ENCODE measurements at regions not wholly inside any gene's neighbourhood (a gene's known extent, or its start where the extent isn't known, plus 50 kb on each side); places are given as distances from the start of the nearest gene placed in this dataset.

GRCh38 chr2:235232449-235233433 lies 261.1 kb upstream of the AGAP1 start:
- Mint-ChIP-seq H3K36me3 (ENCODE audit: low read depth) (no peaks in the 10 kb centered on the region), H3K27me3 (ENCODE audit: low read depth) (peaks cover 10% of the 10 kb centered on the region), H3K4me3 (no peak overlapping the region), H3K27ac (no peak overlapping the region), H3K9me3 (no peaks in the 10 kb centered on the region), H3K4me1 (ENCODE audit: low read depth) (peaks cover 4% of the 10 kb centered on the region)
- DNase-seq = no peak
- CTCF ChIA-PET = no interaction called here
- intact Hi-C loops (cut with micrococcal nuclease) = no loop called here

GRCh38 chr2:235234736-235235135 lies 259.1 kb upstream of the AGAP1 start:
- Mint-ChIP-seq H3K27me3 (ENCODE audit: low read depth) (peaks cover 8% of the 10 kb centered on the region), H3K9me3 (no peaks in the 10 kb centered on the region), H3K27ac (no peak overlapping the region), H3K4me1 (ENCODE audit: low read depth) (peaks cover 4% of the 10 kb centered on the region), H3K4me3 (no peak overlapping the region), H3K36me3 (ENCODE audit: low read depth) (no peaks in the 10 kb centered on the region)
- no peak for DNase-seq
- intact Hi-C loops (cut with micrococcal nuclease) = no loop called here
- CTCF ChIA-PET = interaction anchor here (0.6 kb wide), 1 partner anchor 15 kb away, joined by 3 read pairs; no protein-coding TSS in a partner anchor

- intact Hi-C loops (cut with micrococcal nuclease) = no loop called here
- H3K36me3 Mint-ChIP-seq (ENCODE audit: low read depth) = no peaks in the 10 kb centered on the region
- no peaks in the 10 kb centered on the region for H3K9me3 Mint-ChIP-seq
- H3K4me3 Mint-ChIP-seq = no peak overlapping the region
- H3K27me3 Mint-ChIP-seq (ENCODE audit: low read depth) = peaks cover 5% of the 10 kb centered on the region
- no peak for DNase-seq
- peaks cover 4% of the 10 kb centered on the region for H3K4me1 Mint-ChIP-seq (ENCODE audit: low read depth)
- H3K27ac Mint-ChIP-seq = no peak overlapping the region
- CTCF ChIA-PET = no interaction called here
Observed at GRCh38 chr2:235235977-235236767, 257.7 kb upstream of the AGAP1 start.

- CTCF ChIA-PET = interaction anchor here (0.5 kb wide), 1 partner anchor 174 kb away, joined by 3 read pairs; no protein-coding TSS in a partner anchor
- Mint-ChIP-seq H3K36me3 (ENCODE audit: low read depth) (no peaks in the 10 kb centered on the region), H3K27me3 (ENCODE audit: low read depth) (peaks cover 9% of the 10 kb centered on the region), H3K4me3 (no peak overlapping the region), H3K27ac (no peak overlapping the region), H3K4me1 (ENCODE audit: low read depth) (peaks cover 4% of the 10 kb centered on the region), H3K9me3 (no peaks in the 10 kb centered on the region)
- intact Hi-C loops (cut with micrococcal nuclease) = no loop called here
- no peak for DNase-seq
Observed at GRCh38 chr2:235238537-235238936, 255.3 kb upstream of the AGAP1 start.

GRCh38 chr2:235240574-235240973 lies 253.3 kb upstream of the AGAP1 start:
- Mint-ChIP-seq H3K27ac (no peak overlapping the region), H3K9me3 (no peaks in the 10 kb centered on the region), H3K4me3 (no peak overlapping the region), H3K36me3 (ENCODE audit: low read depth) (no peaks in the 10 kb centered on the region), H3K27me3 (ENCODE audit: low read depth) (peaks cover 12% of the 10 kb centered on the region), H3K4me1 (ENCODE audit: low read depth) (peaks cover 4% of the 10 kb centered on the region)
- CTCF ChIA-PET = no interaction called here
- intact Hi-C loops (cut with micrococcal nuclease) = no loop called here
- DNase-seq = no peak

GRCh38 chr2:235244255-235245220 lies 249.3 kb upstream of the AGAP1 start:
- Mint-ChIP-seq H3K4me1 (ENCODE audit: low read depth) (no peaks in the 10 kb centered on the region), H3K27me3 (ENCODE audit: low read depth) (peaks cover 23% of the 10 kb centered on the region), H3K4me3 (no peak overlapping the region), H3K27ac (no peak overlapping the region), H3K9me3 (no peaks in the 10 kb centered on the region), H3K36me3 (ENCODE audit: low read depth) (no peaks in the 10 kb centered on the region)
- CTCF ChIA-PET = no interaction called here
- intact Hi-C loops (cut with micrococcal nuclease) = no loop called here
- DNase-seq = no peak

- CTCF ChIA-PET = no interaction called here
- H3K9me3 Mint-ChIP-seq = no peaks in the 10 kb centered on the region
- H3K27ac Mint-ChIP-seq = no peak overlapping the region
- intact Hi-C loops (cut with micrococcal nuclease) = no loop called here
- no peaks in the 10 kb centered on the region for H3K4me1 Mint-ChIP-seq (ENCODE audit: low read depth)
- H3K4me3 Mint-ChIP-seq = no peak overlapping the region
- H3K27me3 Mint-ChIP-seq (ENCODE audit: low read depth) = peaks cover 26% of the 10 kb centered on the region
- no peak for DNase-seq
- H3K36me3 Mint-ChIP-seq (ENCODE audit: low read depth) = no peaks in the 10 kb centered on the region
Observed at GRCh38 chr2:235247001-235247400, 246.8 kb upstream of the AGAP1 start.

- CTCF ChIA-PET = no interaction called here
Observed at GRCh38 chr2:235255693-235256092, 238.2 kb upstream of the AGAP1 start.

GRCh38 chr2:235257590-235257989 lies 236.3 kb upstream of the AGAP1 start:
- Mint-ChIP-seq H3K9me3 (no peaks in the 10 kb centered on the region), H3K27me3 (ENCODE audit: low read depth) (peaks cover 17% of the 10 kb centered on the region), H3K36me3 (ENCODE audit: low read depth) (no peaks in the 10 kb centered on the region), H3K27ac (no peak overlapping the region), H3K4me3 (no peak overlapping the region), H3K4me1 (ENCODE audit: low read depth) (no peaks in the 10 kb centered on the region)
- intact Hi-C loops (cut with micrococcal nuclease) = no loop called here
- CTCF ChIA-PET = interaction anchor here (0.6 kb wide), 1 partner anchor 670 kb away, joined by 3 read pairs; no protein-coding TSS in a partner anchor
- no peak for DNase-seq

More at GRCh38 chr2:235255693-235256092, 238.2 kb upstream of the AGAP1 start:
- Mint-ChIP-seq H3K36me3 (ENCODE audit: low read depth) (no peaks in the 10 kb centered on the region), H3K9me3 (no peaks in the 10 kb centered on the region), H3K4me3 (no peak overlapping the region), H3K27ac (no peak overlapping the region), H3K27me3 (ENCODE audit: low read depth) (peaks cover 14% of the 10 kb centered on the region), H3K4me1 (ENCODE audit: low read depth) (no peaks in the 10 kb centered on the region)
- intact Hi-C loops (cut with micrococcal nuclease) = no loop called here
- no peak for DNase-seq

GRCh38 chr2:235262750-235263149 lies 231.1 kb upstream of the AGAP1 start:
- H3K27ac Mint-ChIP-seq = no peak overlapping the region
- H3K27me3 Mint-ChIP-seq (ENCODE audit: low read depth) = peaks cover 29% of the 10 kb centered on the region
- H3K36me3 Mint-ChIP-seq (ENCODE audit: low read depth) = no peaks in the 10 kb centered on the region
- intact Hi-C loops (cut with micrococcal nuclease) = no loop called here
- no peaks in the 10 kb centered on the region for H3K4me1 Mint-ChIP-seq (ENCODE audit: low read depth)
- CTCF ChIA-PET = no interaction called here
- no peak for DNase-seq
- no peak overlapping the region for H3K4me3 Mint-ChIP-seq
- H3K9me3 Mint-ChIP-seq = no peaks in the 10 kb centered on the region

GRCh38 chr2:235263205-235264120 lies 230.4 kb upstream of the AGAP1 start:
- Mint-ChIP-seq H3K4me1 (ENCODE audit: low read depth) (no peaks in the 10 kb centered on the region), H3K36me3 (ENCODE audit: low read depth) (no peaks in the 10 kb centered on the region), H3K9me3 (no peaks in the 10 kb centered on the region), H3K4me3 (no peak overlapping the region), H3K27ac (no peak overlapping the region), H3K27me3 (ENCODE audit: low read depth) (peaks cover 36% of the 10 kb centered on the region)
- intact Hi-C loops (cut with micrococcal nuclease) = no loop called here
- CTCF ChIA-PET = no interaction called here
- DNase-seq = no peak

Measured in activated naive CD4-positive, alpha-beta T cell treated with anti-CD3 and anti-CD28 coated beads for 36 hours (primary cell).